ENCODE measurements at regions not wholly inside any gene's neighbourhood (a gene's known extent, or its start where the extent isn't known, plus 50 kb on each side); places are given as distances from the start of the nearest gene placed in this dataset.

GRCh38 chrX:40282946-40283660 lies 185.3 kb upstream of the BCOR start (continued):
- TF ChIP-seq RFX5 (IDR thresholded peaks at IDR 0.05; ENCODE audit: low read depth, low read length), result no peak
- TF ChIP-seq HDAC2 (IDR thresholded peaks at IDR 0.05), result no peak
- TF ChIP-seq POLR2A (IDR thresholded peaks at IDR 0.05; ENCODE audit: low read depth, low read length), result no peak
- no peak for TF ChIP-seq ZSCAN29 (IDR thresholded peaks at IDR 0.05)
- TF ChIP-seq REST (IDR thresholded peaks at IDR 0.05; ENCODE audit: low read depth, low read length), result no peak
- TF ChIP-seq CREM (IDR thresholded peaks at IDR 0.05; ENCODE audit: low read depth), result no peak
- TF ChIP-seq RCOR1 (conservative IDR thresholded peaks at IDR 0.05; ENCODE audit: low read depth, low read length), result no peak
- TF ChIP-seq BHLHE40 (IDR thresholded peaks at IDR 0.05; ENCODE audit: borderline replicate concordance in 1 of 2, low read depth in 2 of 2, low read length in 1 of 2), result no peak

GRCh38 chrX:40282348-40282747 lies 184.6 kb upstream of the BCOR start:
- CTCF ChIA-PET, result no interaction called here

More at GRCh38 chrX:40282348-40282747, 184.6 kb upstream of the BCOR start:
- no peak for TF ChIP-seq EED (IDR thresholded peaks at IDR 0.05; ENCODE audit: low read depth)
- no peak for TF ChIP-seq E2F4 (IDR thresholded peaks at IDR 0.05; ENCODE audit: low read depth, low read length)
- TF ChIP-seq SIN3A (IDR thresholded peaks at IDR 0.05; ENCODE audit: low read depth, low read length), result no peak
- in situ Hi-C loops (cut with MboI), result no loop called here
- ATAC-seq, result no peak
- ChIA-PET RAD21 (ENCODE audit: unreplicated experiment) (no interaction called here), POLR2A (no interaction called here), SMC1A (ENCODE audit: uncharacterized antibody, unreplicated experiment) (no interaction called here)
- H3K36me3 ChIP-seq (ENCODE audit: control insufficient read depth in 2 of 2, insufficient read depth in 2 of 2, low read length in 1 of 2), result no peaks in the 10 kb centered on the region
- H3K27ac ChIP-seq (ENCODE audit: control insufficient read depth, insufficient read depth), result no peak overlapping the region
- intact Hi-C loops (cut with micrococcal nuclease; ENCODE audit: unreplicated experiment), result no loop called here
- no peak for FAIRE-seq
- no peak overlapping the region for H3K4me3 ChIP-seq
- H3K9me3 ChIP-seq (replicated peaks; ENCODE audit: control insufficient read depth, insufficient read depth, low read length), result no peaks in the 10 kb centered on the region; the same call in 2 of the 3 replicates
- H3K9ac ChIP-seq (ENCODE audit: control insufficient read depth, insufficient read depth, low read length), result no peak overlapping the region
- DNase-seq (ENCODE audit: low read depth, low spot score), result no peak
- no peak overlapping the region for H3K4me2 ChIP-seq (ENCODE audit: control insufficient read depth, insufficient read depth)
- no peaks in the 10 kb centered on the region for H4K20me1 ChIP-seq (ENCODE audit: control insufficient read depth, insufficient read depth)
- WGBS (ENCODE audit: insufficient coverage, insufficient replicate concordance, low lambda C conversion rate, missing lambda C conversion rate), result 16% methylated on average over 4 of the region's 4 CpGs
- no peaks in the 10 kb centered on the region for H3K4me1 ChIP-seq (ENCODE audit: control insufficient read depth, insufficient read depth, low read length)
- H3K79me2 ChIP-seq (ENCODE audit: control insufficient read depth, insufficient read depth, low read length), result no peaks in the 10 kb centered on the region
- H3K27me3 ChIP-seq (replicated peaks in 1 of 2; ENCODE audit: control insufficient read depth in 2 of 2, insufficient read depth in 2 of 2, low read length in 1 of 2), result no peaks in the 10 kb centered on the region
- no peak overlapping the region for H2AFZ ChIP-seq (ENCODE audit: control insufficient read depth, low read depth, low read length)
- no TSS peak for BruUV-seq (replicated peaks)
